CD14-positive monocyte (primary cell): ENCODE measurements at regions not wholly inside any gene's neighbourhood (a gene's known extent, or its start where the extent isn't known, plus 50 kb on each side); places are given as distances from the start of the nearest gene placed in this dataset.

Source experiments
- DNase-seq, 3 donors: peaks; one replicate each; pipeline ENCODE4 v3.0.0-alpha.2; 2011 to 2022
- H2AFZ ChIP-seq: 2 replicates; pipeline ENCODE4 v1.6.0; 2012; ENCODE audit warnings: mild to moderate bottlenecking, low read depth, low read length, inconsistent platforms; ENCODE audit not compliant: insufficient read depth, poor library complexity, severe bottlenecking
- H3K27ac ChIP-seq, 2 donors: 1 replicate in 1 of 2; 2 replicates in 1 of 2; pipeline ENCODE4 v1.5.1; 2012 to 2013; ENCODE audit warnings: low read length in 2 of 2, control low read depth in 1 of 2, inconsistent platforms in 1 of 2, low read depth in 1 of 2, mild to moderate bottlenecking in 1 of 2
- H3K27me3 ChIP-seq, 2 donors: one replicate each; pipeline versions ENCODE4 v1.6.0 to v1.6.1; 2011 to 2013; ENCODE audit warnings: low read length in 2 of 2; ENCODE audit not compliant: control insufficient read depth in 2 of 2, insufficient read depth in 2 of 2
- H3K36me3 ChIP-seq, 2 donors: replicated peaks in 1 of 2; 1 replicate in 1 of 2; 2 replicates in 1 of 2; pipeline versions ENCODE4 v1.5.1 to v1.6.1; 2012 to 2013; ENCODE audit warnings: low read length in 2 of 2, control low read depth in 1 of 2, inconsistent platforms in 1 of 2, mild to moderate bottlenecking in 1 of 2; ENCODE audit not compliant: insufficient read depth in 2 of 2, control insufficient read depth in 1 of 2
- H3K4me1 ChIP-seq, 2 donors: 1 replicate in 1 of 2; 2 replicates in 1 of 2; pipeline versions ENCODE4 v1.5.1 to v1.6.1; 2012 to 2013; ENCODE audit warnings: low read length in 2 of 2, control low read depth in 1 of 2, inconsistent platforms in 1 of 2, mild to moderate bottlenecking in 1 of 2, moderate library complexity in 1 of 2; ENCODE audit not compliant: insufficient read depth in 2 of 2, control insufficient read depth in 1 of 2
- H3K4me2 ChIP-seq: replicated peaks from 2 replicates; pipeline ENCODE3; 2012; ENCODE audit warnings: low read length, moderate library complexity, mild to moderate bottlenecking; ENCODE audit not compliant: poor library complexity, severe bottlenecking; ENCODE audit errors: extremely low read depth
- H3K4me3 ChIP-seq, 3 experiments: fragments of 200-600 bp in 1 of 3; sonication (generic) in 1 of 3; replicated peaks in 1 of 3; 1 replicate in 2 of 3; 2 replicates in 1 of 3; pipeline ENCODE4 v1.5.1; 2011 to 2013; ENCODE audit warnings: low read length in 3 of 3, mild to moderate bottlenecking in 3 of 3, control low read depth in 2 of 3, low read depth in 2 of 3, inconsistent platforms in 1 of 3, moderate library complexity in 1 of 3
- H3K79me2 ChIP-seq: 2 replicates; pipeline ENCODE4 v1.6.0; 2012; ENCODE audit warnings: mild to moderate bottlenecking, control low read depth, inconsistent platforms, low read length, moderate library complexity; ENCODE audit not compliant: insufficient read depth
- H3K9ac ChIP-seq: 2 replicates; pipeline ENCODE4 v1.6.0; 2017; ENCODE audit warnings: low read length, mild to moderate bottlenecking; ENCODE audit not compliant: insufficient read depth, poor library complexity, severe bottlenecking
- H3K9me3 ChIP-seq, 2 donors: replicated peaks in 1 of 2; 1 replicate in 1 of 2; 2 replicates in 1 of 2; pipeline versions ENCODE4 v1.5.1 to v1.6.1; 2012 to 2013; ENCODE audit warnings: low read length in 2 of 2, control low read depth in 1 of 2; ENCODE audit not compliant: control insufficient read depth in 1 of 2, insufficient read depth in 1 of 2
- H4K20me1 ChIP-seq: 2 replicates; pipeline ENCODE4 v1.6.0; 2012; ENCODE audit warnings: mild to moderate bottlenecking, low read length, control low read depth, moderate library complexity; ENCODE audit not compliant: insufficient read depth
- H3K27ac Mint-ChIP-seq, 7 donors: one replicate each; pipeline ENCODE4 v1.8.0; 2020; ENCODE audit warnings: mild to moderate bottlenecking in 7 of 7, mixed read lengths in 7 of 7, moderate library complexity in 6 of 7, inconsistent platforms in 2 of 7
- H3K27me3 Mint-ChIP-seq, 3 donors: one replicate each; pipeline ENCODE4 v1.8.0; 2021 to 2022; ENCODE audit warnings: low read depth in 3 of 3, mild to moderate bottlenecking in 3 of 3, mixed read lengths in 3 of 3, moderate library complexity in 3 of 3, inconsistent platforms in 1 of 3
- H3K36me3 Mint-ChIP-seq, 2 donors: one replicate each; pipeline ENCODE4 v1.8.0; 2020; ENCODE audit warnings: mixed read lengths in 2 of 2, inconsistent platforms in 1 of 2, mild to moderate bottlenecking in 1 of 2
- H3K4me1 Mint-ChIP-seq: one replicate; pipeline ENCODE4 v1.8.0; 2020; ENCODE audit warnings: mild to moderate bottlenecking, mixed read lengths
- H3K4me3 Mint-ChIP-seq, 2 donors: one replicate each; pipeline ENCODE4 v1.8.0; 2020; ENCODE audit warnings: mild to moderate bottlenecking in 2 of 2, mixed read lengths in 2 of 2, moderate library complexity in 1 of 2
- H3K9me3 Mint-ChIP-seq, 7 donors: one replicate each; pipeline ENCODE4 v1.8.0; 2020 to 2022; ENCODE audit warnings: mixed read lengths in 7 of 7, mild to moderate bottlenecking in 6 of 7, moderate library complexity in 6 of 7, inconsistent platforms in 2 of 7
- CTCF ChIP-seq: fragments of 200-600 bp; IDR thresholded peaks from one replicate; pipeline ENCODE4 v1.8.0; 2022; ENCODE audit warnings: antibody characterized with exemption, mild to moderate bottlenecking
- WGBS: methylation state at CpG from one replicate; pipeline ENCODE4 v1.1.5; 2013; ENCODE audit warnings: missing lambda C conversion rate; ENCODE audit not compliant: insufficient coverage; 5-methylcytosine and 5-hydroxymethylcytosine counted together
- intact Hi-C, 2 donors: fragments of 100-400 bp; cut with micrococcal nuclease; formaldehyde crosslinking; loops; one replicate each; pipeline versions ENCODE4 v1.15.0 to v1.15.1; 2023

- intact Hi-C loops: no loop called here
- no peak for TF ChIP-seq CTCF
- Mint-ChIP-seq H3K4me1 (no peaks in the 10 kb centered on the region), H3K27me3 (peaks cover 9 to 14% (median 11%) of the 10 kb centered on the region in 3 donors), H3K4me3 (no peak overlapping the region), H3K36me3 (no peaks in the 10 kb centered on the region), H3K9me3 (peaks cover 0 to 5% (median 0%) of the 10 kb centered on the region in 7 donors), H3K27ac (no peak overlapping the region)
- no peak overlapping the region for H3K27ac ChIP-seq
- H3K27me3 ChIP-seq: no peaks in the 10 kb centered on the region
- no peaks in the 10 kb centered on the region for H3K79me2 ChIP-seq
- no peak overlapping the region for H3K4me2 ChIP-seq
- H4K20me1 ChIP-seq: no peaks in the 10 kb centered on the region
- no peaks in the 10 kb centered on the region for H3K9me3 ChIP-seq
- no peak for DNase-seq
- WGBS: no CpG with 5 or more reads among the region's 3 CpGs
- no peaks in the 10 kb centered on the region for H3K36me3 ChIP-seq
- H3K4me1 ChIP-seq: no peaks in the 10 kb centered on the region
- no peak overlapping the region for H2AFZ ChIP-seq
- no peak overlapping the region for H3K9ac ChIP-seq
- H3K4me3 ChIP-seq: no peak overlapping the region
These were observed 90.5 kb downstream of the UNC5CL start for GRCh38 chr6:40948570-40948969.

GRCh38 chr6:40947876-40948526 is 91.0 kb downstream of the UNC5CL start:
- no peak for DNase-seq
- no peaks in the 10 kb centered on the region for H4K20me1 ChIP-seq
- no peaks in the 10 kb centered on the region for H3K4me1 ChIP-seq
- no peak overlapping the region for H2AFZ ChIP-seq
- peaks cover 9 to 12% (median 9%) of the 10 kb centered on the region in 3 donors for H3K27me3 Mint-ChIP-seq
- no peaks in the 10 kb centered on the region for H3K36me3 Mint-ChIP-seq
- H3K27ac Mint-ChIP-seq: no peak overlapping the region
- H3K36me3 ChIP-seq: no peaks in the 10 kb centered on the region
- no peak for TF ChIP-seq CTCF
- H3K27ac ChIP-seq: no peak overlapping the region
- H3K9me3 Mint-ChIP-seq: peaks cover 0 to 5% (median 0%) of the 10 kb centered on the region in 7 donors
- intact Hi-C loops: no loop called here
- H3K79me2 ChIP-seq: no peaks in the 10 kb centered on the region
- 100% methylated on average over 1 of the region's 2 CpGs for WGBS
- H3K4me1 Mint-ChIP-seq: no peaks in the 10 kb centered on the region
- H3K4me3 ChIP-seq: no peak overlapping the region
- H3K27me3 ChIP-seq: no peaks in the 10 kb centered on the region
- no peaks in the 10 kb centered on the region for H3K9me3 ChIP-seq
- H3K9ac ChIP-seq: no peak overlapping the region
- no peak overlapping the region for H3K4me2 ChIP-seq
- no peak overlapping the region for H3K4me3 Mint-ChIP-seq
